ENCODE measurements at regions not wholly inside any gene's neighbourhood (a gene's known extent, or its start where the extent isn't known, plus 50 kb on each side); places are given as distances from the start of the nearest gene placed in this dataset.

GRCh38 chr5:18329328-18329727, 695.1 kb downstream of the TAF11L14 start:
- TF ChIP-seq, protein P1, sequence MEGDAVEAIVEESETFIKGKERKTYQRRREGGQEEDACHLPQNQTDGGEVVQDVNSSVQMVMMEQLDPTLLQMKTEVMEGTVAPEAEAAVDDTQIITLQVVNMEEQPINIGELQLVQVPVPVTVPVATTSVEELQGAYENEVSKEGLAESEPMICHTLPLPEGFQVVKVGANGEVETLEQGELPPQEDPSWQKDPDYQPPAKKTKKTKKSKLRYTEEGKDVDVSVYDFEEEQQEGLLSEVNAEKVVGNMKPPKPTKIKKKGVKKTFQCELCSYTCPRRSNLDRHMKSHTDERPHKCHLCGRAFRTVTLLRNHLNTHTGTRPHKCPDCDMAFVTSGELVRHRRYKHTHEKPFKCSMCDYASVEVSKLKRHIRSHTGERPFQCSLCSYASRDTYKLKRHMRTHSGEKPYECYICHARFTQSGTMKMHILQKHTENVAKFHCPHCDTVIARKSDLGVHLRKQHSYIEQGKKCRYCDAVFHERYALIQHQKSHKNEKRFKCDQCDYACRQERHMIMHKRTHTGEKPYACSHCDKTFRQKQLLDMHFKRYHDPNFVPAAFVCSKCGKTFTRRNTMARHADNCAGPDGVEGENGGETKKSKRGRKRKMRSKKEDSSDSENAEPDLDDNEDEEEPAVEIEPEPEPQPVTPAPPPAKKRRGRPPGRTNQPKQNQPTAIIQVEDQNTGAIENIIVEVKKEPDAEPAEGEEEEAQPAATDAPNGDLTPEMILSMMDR (IDR thresholded peaks at IDR 0.05; ENCODE audit: borderline replicate concordance, extremely low read depth, low read length, poor library complexity, severe bottlenecking) = no peak
- no peak for TF ChIP-seq EZH2 (IDR thresholded peaks at IDR 0.05; ENCODE audit: borderline replicate concordance, low read depth, low read length, severe bottlenecking)
- H3K4me2 ChIP-seq (ENCODE audit: insufficient read depth, low read length) = no peak overlapping the region
- no peak for ATAC-seq (ENCODE audit: insufficient read depth, low read depth)

DNA sequence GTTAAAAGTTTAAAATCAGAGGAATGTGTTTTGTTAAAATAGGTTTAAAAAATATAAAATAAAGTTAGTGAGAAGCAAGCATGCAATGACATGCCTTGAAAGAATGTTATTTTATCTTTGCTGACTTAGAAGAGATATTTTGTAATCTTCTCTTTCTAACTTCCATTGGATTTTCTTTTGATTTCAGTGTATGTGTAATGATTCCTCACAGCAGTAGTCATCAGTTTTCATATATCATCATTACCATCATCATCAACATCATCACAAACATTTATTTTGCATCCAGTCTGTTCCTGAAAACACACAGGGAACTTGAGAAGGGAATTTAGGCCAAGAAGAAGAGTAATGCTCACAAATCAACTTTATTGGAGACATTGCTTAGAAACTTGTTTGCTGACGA, 699.6 kb downstream of the TAF11L14 start:
- Histone ChIP-seq H3K4me1 (ENCODE audit: insufficient read depth, low read length) (no peaks in the 10 kb centered on the region), H3K27ac (ENCODE audit: low read length) (no peak overlapping the region), H3K4me2 (ENCODE audit: insufficient read depth, low read length) (no peak overlapping the region), H2AFZ (ENCODE audit: low read depth, low read length) (no peak overlapping the region), H3K79me2 (ENCODE audit: insufficient read depth, low read length) (no peaks in the 10 kb centered on the region), H3K9ac (ENCODE audit: low read depth, low read length) (no peak overlapping the region), H3K27me3 (ENCODE audit: insufficient read depth, low read length, poor library complexity) (no peaks in the 10 kb centered on the region), H3K36me3 (ENCODE audit: insufficient read depth, low read length) (no peaks in the 10 kb centered on the region), H3K4me3 (ENCODE audit: low read depth in 1 of 2, low read length in 2 of 2) (no peak overlapping the region), H4K20me1 (ENCODE audit: insufficient read depth, low read length) (no peaks in the 10 kb centered on the region), H3K9me3 (ENCODE audit: insufficient read depth, low read length, severe bottlenecking) (no peaks in the 10 kb centered on the region)
- no peak for TF ChIP-seq EZH2 (IDR thresholded peaks at IDR 0.05; ENCODE audit: borderline replicate concordance, low read depth, low read length, severe bottlenecking)
- TF ChIP-seq, protein P1 (IDR thresholded peaks at IDR 0.05; ENCODE audit: borderline replicate concordance, extremely low read depth, low read length, poor library complexity, severe bottlenecking) = no peak
- DNase-seq (no peak), ATAC-seq (ENCODE audit: insufficient read depth, low read depth) (no peak)

More at GRCh38 chr5:18329328-18329727, 695.1 kb downstream of the TAF11L14 start:
- H2AFZ ChIP-seq (ENCODE audit: low read depth, low read length) = no peak overlapping the region
- no peak overlapping the region for H3K4me3 ChIP-seq (ENCODE audit: low read depth in 1 of 2, low read length in 2 of 2)
- DNase-seq = no peak
- no peak overlapping the region for H3K27ac ChIP-seq (ENCODE audit: low read length)
- no peaks in the 10 kb centered on the region for H4K20me1 ChIP-seq (ENCODE audit: insufficient read depth, low read length)
- no peaks in the 10 kb centered on the region for H3K36me3 ChIP-seq (ENCODE audit: insufficient read depth, low read length)
- H3K9me3 ChIP-seq (ENCODE audit: insufficient read depth, low read length, severe bottlenecking) = no peaks in the 10 kb centered on the region
- no peaks in the 10 kb centered on the region for H3K27me3 ChIP-seq (ENCODE audit: insufficient read depth, low read length, poor library complexity)
- no peaks in the 10 kb centered on the region for H3K4me1 ChIP-seq (ENCODE audit: insufficient read depth, low read length)
- H3K9ac ChIP-seq (ENCODE audit: low read depth, low read length) = no peak overlapping the region
- no peaks in the 10 kb centered on the region for H3K79me2 ChIP-seq (ENCODE audit: insufficient read depth, low read length)

GRCh38 chr5:18334949-18335348, 700.7 kb downstream of the TAF11L14 start:
- Histone ChIP-seq H3K4me2 (ENCODE audit: insufficient read depth, low read length) (no peak overlapping the region), H3K4me3 (ENCODE audit: low read depth in 1 of 2, low read length in 2 of 2) (no peak overlapping the region), H3K36me3 (ENCODE audit: insufficient read depth, low read length) (no peaks in the 10 kb centered on the region), H3K27ac (ENCODE audit: low read length) (no peak overlapping the region), H2AFZ (ENCODE audit: low read depth, low read length) (no peak overlapping the region), H3K9ac (ENCODE audit: low read depth, low read length) (no peak overlapping the region), H3K27me3 (ENCODE audit: insufficient read depth, low read length, poor library complexity) (no peaks in the 10 kb centered on the region), H4K20me1 (ENCODE audit: insufficient read depth, low read length) (no peaks in the 10 kb centered on the region), H3K4me1 (ENCODE audit: insufficient read depth, low read length) (no peaks in the 10 kb centered on the region), H3K9me3 (ENCODE audit: insufficient read depth, low read length, severe bottlenecking) (no peaks in the 10 kb centered on the region), H3K79me2 (ENCODE audit: insufficient read depth, low read length) (no peaks in the 10 kb centered on the region)
- DNase-seq (no peak), ATAC-seq (ENCODE audit: insufficient read depth, low read depth) (no peak)
- no peak for TF ChIP-seq EZH2 (IDR thresholded peaks at IDR 0.05; ENCODE audit: borderline replicate concordance, low read depth, low read length, severe bottlenecking)
- TF ChIP-seq, protein P1 (IDR thresholded peaks at IDR 0.05; ENCODE audit: borderline replicate concordance, extremely low read depth, low read length, poor library complexity, severe bottlenecking) = no peak

GRCh38 chr5:18354828-18355227, 720.6 kb downstream of the TAF11L14 start:
- H4K20me1 ChIP-seq (ENCODE audit: insufficient read depth, low read length) = no peaks in the 10 kb centered on the region
- no peak for TF ChIP-seq EZH2 (IDR thresholded peaks at IDR 0.05; ENCODE audit: borderline replicate concordance, low read depth, low read length, severe bottlenecking)
- TF ChIP-seq, protein P1 (IDR thresholded peaks at IDR 0.05; ENCODE audit: borderline replicate concordance, extremely low read depth, low read length, poor library complexity, severe bottlenecking) = no peak
- no peak overlapping the region for H3K4me3 ChIP-seq (ENCODE audit: low read depth in 1 of 2, low read length in 2 of 2)
- H3K9me3 ChIP-seq (ENCODE audit: insufficient read depth, low read length, severe bottlenecking) = no peaks in the 10 kb centered on the region
- ATAC-seq (ENCODE audit: insufficient read depth, low read depth) = no peak
- H3K27ac ChIP-seq (ENCODE audit: low read length) = no peak overlapping the region
- no peaks in the 10 kb centered on the region for H3K36me3 ChIP-seq (ENCODE audit: insufficient read depth, low read length)
- H3K9ac ChIP-seq (ENCODE audit: low read depth, low read length) = no peak overlapping the region
- no peaks in the 10 kb centered on the region for H3K79me2 ChIP-seq (ENCODE audit: insufficient read depth, low read length)
- H3K27me3 ChIP-seq (ENCODE audit: insufficient read depth, low read length, poor library complexity) = no peaks in the 10 kb centered on the region
- H3K4me1 ChIP-seq (ENCODE audit: insufficient read depth, low read length) = no peaks in the 10 kb centered on the region
- DNase-seq = no peak
- no peak overlapping the region for H2AFZ ChIP-seq (ENCODE audit: low read depth, low read length)
- no peak overlapping the region for H3K4me2 ChIP-seq (ENCODE audit: insufficient read depth, low read length)

All from DND-41 (cell line).